ENCODE measurements at regions not wholly inside any gene's neighbourhood (a gene's known extent, or its start where the extent isn't known, plus 50 kb on each side); places are given as distances from the start of the nearest gene placed in this dataset.

DNA sequence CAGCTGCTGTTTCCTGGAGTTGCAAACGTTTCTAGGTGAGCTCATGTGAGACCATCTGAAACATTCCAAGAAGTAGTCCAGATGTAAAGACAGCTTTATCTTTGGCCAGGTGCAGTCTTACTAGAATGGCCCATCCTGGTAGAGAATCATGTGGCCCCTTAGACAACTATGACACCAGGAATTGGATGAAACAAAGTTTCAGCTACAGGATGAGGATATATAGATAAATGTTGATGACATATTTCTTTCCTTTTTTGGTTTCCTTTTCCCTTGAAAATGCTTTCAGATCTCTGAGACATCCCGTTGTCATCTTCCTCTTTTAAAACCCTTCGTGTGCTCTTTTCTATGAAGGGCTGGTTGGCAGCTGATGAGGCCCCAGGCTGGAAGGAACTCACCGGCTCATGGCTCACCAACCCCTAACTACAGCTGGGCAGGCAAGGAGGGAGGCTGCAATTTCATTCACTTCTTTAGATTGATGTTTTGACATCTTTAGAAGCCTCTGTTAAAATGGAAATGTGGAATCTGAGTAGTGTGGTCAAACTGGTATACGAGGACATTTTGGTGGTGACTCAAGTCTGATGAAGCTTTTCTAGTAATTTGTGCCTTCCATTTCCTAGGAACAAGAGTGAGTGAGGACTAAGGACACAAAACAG is 167.9 kb upstream of the TNFAIP3 start:
- TF ChIP-seq CTCF (IDR thresholded peaks at IDR 0.05) (no peak), POLR2A (IDR thresholded peaks at IDR 0.05) (no peak), POLR2AphosphoS5 (IDR thresholded peaks at IDR 0.05; ENCODE audit: insufficient read depth in 1 of 2, low read depth in 1 of 2) (no peak)

Data from vagina (tissue), 2 donors.